NCI-H2227 (cell line): ENCODE measurements at regions not wholly inside any gene's neighbourhood (a gene's known extent, or its start where the extent isn't known, plus 50 kb on each side); places are given as distances from the start of the nearest gene placed in this dataset.
A peak's percentile ranks its signal among the peaks of the same experiment; 100 is the strongest.

Experiments used
- DNase-seq: peaks from one replicate; lab custom pipeline; 2025; ENCODE audit not compliant: unreplicated experiment; lab: John Stamatoyannopoulos, UW

DNA sequence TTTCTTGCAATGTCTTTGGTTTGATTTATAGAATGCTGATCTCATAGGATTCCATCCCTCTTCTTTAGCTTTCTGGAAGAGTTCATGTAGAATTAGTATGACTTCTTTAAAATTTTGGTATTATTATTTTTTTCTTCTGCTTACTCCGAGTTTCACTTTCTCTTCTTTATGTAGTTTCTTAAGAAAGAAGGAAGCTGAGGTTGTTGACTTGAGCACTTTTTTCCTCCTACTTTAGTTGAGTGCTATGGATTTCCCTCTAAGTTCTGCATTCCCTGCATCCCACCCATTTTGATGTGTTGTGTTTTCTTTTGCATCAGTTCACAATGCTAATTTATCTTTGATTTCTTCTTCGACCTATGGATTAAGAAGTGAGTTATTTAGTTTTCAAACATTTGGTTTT is 78.9 kb upstream of the SPRED2 start:
- no peak for DNase-seq

DNA sequence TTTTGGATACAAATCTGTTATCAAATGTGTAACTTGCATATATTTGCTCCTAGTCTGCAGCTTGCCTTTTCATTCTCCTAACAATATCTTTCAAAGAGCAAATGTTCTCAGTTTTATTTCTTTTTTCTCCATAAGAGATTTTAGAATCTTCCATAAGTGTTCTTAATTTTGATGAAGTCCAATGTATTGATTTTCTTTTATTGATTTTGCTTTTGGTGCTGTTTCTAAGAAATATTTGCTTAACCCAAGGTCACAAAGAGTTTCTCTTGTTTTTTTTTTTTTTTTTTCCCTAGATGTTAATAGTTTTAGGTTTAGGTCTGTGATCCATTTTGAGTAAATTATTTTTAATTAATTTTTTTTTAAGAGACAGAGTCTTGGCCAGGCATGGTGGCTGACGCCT is 75.8 kb upstream of the SPRED2 start:
- no peak for DNase-seq

DNA sequence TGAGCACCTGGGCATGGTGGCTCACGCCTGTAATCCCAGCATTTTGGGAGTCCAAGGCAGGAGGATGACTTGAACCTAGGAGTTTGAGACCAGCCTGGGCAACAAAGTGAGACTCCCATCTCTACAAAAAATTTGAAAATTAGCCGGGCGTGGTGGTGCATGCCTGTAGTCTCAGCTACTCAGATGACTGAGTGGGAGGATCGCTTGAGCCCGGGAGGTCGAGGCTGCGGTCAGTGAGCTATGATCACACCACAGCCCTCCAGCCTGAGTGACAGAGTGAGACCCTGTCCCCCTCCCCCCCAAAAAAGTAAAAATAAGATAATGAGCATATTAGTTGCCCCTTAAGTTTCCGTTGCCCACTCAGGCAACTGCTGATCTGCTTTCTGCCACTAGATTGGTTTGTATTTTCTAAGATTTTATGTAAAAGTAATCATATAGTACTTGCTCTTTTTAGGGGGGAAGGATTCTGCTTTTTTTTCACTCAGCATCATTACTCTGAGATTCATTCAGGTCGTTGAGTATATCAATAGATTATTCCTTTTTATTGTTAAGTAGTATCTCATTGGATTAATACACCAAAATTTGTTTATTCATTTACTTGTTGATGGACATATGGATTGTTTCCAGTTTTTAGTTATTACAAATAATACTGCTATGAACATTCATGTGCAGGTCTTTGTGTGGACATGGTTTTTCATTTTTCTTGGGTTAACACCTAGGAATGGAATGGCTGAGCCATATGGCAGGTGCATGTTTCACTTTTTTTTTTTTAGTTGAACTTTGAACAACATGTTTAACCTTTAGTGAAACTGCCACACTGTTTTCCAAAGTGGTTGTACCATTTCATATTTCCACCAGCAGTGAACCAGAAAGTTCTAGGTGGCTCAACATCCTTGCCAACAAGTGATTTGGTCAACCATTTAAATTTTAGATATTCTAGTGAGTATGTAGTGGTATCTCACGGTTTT is 75.0 kb upstream of the SPRED2 start:
- DNase-seq: no peak

DNA sequence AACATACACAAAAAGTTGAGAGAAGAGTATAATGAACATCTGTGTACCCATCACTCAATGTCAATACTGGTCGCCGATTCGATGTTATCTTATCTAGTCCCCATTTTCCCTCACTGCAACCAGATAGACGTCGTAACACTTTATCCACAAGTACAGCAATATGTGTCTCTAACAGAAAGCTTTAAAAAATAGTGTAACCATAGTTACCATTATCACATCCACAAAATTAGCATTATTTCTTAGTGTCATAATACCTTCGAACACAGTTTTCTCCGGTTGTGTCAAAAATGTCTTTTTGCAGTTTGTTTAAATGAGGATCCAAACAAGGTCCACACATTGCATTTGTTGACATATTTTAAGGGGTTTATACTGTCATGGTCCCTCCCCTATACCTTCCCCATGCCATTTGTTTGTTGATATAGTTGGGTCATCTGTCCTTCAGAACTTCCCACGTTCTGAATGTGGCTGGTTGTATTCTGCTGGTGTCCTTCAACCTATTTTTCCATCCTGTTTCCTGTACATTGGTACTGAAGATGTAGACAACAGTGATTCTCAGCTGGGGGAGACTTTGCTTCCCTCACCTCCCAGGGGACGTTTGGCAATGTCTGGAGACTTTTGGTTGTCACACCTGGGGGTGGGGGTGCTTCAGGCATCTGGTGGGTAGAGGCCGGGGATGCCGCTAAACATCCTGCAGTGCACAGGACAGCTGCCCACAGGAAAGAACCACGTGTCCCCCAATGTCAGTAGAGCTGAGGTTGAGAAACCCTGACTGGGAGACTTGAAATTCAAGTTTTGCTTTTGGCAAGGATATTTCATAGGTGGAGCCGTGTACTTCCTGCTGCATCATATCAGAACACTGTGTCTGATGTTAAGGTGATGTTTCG is 72.7 kb upstream of the SPRED2 start:
- no peak for DNase-seq

DNA sequence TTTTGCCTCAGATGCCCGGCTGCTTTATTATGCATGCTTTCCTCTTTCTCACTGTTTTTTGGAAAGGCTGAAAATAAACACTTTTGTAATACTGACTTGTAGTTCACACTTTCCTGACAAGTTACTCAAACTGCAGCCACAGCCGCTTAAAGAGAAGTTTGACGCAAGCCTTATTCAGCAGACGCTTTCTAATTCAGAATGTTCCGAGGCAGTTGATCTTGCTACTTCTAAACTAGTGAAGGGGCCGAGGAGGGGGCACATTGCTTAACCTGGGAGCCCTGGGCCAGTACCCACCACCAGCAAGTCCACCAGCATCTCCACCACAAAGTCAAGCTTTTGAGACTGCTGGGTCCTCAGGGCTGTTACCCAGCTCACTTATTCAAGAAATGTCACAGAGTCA is 71.8 kb upstream of the SPRED2 start:
- no peak for DNase-seq

DNA sequence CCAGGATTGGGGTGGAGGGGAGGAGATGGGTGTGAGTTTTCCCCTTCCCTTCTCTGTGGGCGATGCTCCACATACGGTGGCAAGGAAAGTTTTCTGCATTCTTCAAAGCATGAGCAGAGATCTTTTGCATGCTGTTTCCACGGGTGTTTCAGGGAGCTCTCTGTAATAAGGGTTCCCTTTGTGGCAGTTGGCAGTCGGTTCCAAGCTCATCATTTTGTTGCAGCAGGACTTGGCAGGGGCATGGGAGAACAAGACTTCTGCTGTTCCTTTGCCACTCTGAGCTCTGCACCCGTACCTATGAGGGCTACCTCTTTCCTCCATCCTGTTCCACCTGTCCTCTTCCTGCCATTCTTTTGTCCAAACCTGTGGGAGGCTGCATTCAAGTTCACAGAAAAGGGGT is 71.3 kb upstream of the SPRED2 start:
- no peak for DNase-seq

DNA sequence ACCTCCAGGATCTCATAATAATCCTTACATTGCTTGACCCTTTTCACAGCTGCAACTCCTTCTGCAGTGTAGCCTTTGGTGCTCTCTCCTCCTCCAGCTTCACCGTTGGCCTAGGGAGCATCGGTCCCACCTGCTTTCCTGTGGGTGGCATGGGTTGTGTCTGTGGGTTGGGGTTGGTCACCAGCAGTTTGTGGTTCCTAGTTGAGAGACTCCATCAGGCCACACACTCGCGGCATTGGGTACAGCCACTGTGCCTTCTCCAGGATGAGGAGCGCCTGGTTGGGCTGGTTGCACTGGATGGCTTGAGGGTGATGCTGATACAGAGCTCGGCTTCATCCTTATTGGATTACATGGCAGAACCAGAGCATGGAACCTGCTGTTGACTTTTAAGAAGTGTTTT is 69.4 kb upstream of the SPRED2 start:
- no peak for DNase-seq

DNA sequence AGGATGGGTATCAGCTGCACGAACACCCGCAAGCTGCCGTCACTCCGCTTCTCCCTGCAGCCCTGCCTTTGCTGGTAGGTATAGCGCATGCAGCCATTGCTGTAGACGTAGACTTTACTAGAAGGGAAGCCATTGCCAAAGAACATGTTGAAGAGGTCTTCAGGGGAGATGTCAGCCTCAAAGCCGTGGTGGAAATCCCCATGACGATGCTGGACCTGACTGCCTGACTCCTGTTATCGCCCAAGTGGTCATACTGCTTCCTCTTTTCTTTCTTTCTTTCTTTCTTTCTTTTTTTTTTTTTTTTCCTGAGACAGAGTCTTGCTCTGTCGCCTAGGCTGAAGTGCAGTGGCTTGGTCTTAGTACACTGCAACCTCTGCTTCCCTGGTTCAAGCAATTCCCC is 68.7 kb upstream of the SPRED2 start:
- DNase-seq: no peak

DNA sequence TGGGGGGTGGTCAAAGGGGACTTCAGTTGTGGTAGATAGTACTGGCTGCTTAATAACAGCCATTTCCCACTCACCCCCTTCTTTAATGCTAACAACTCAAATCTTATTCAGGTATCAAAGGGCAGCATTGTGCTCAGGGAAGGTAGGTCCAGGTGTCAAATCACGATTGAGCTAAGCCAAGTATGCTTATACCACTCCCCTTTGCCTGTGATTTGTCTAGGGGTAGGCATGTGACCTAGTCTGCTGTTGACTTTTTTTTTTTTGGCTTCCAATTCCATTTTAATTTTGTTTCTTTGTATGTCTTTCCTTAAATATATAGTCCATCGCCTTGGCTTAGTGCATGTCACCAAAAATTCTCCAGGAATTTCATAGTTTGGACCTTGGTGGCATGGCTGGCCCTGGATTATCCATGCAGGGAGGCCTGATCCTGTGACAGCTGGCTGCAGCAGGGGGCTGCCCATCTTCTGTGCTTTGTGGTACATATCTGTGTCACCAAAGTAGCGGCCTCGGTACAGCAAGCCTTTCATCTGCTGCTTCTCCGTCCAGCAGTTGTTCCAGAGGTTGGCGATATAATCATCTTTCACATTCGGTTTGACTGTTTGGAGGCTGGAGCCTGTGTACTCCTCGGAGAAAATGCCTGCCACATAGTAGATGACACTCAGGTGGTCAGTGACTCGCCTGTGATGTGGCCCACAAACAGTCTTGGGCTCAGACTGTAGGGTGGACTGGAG is 68.1 kb upstream of the SPRED2 start:
- no peak for DNase-seq

DNA sequence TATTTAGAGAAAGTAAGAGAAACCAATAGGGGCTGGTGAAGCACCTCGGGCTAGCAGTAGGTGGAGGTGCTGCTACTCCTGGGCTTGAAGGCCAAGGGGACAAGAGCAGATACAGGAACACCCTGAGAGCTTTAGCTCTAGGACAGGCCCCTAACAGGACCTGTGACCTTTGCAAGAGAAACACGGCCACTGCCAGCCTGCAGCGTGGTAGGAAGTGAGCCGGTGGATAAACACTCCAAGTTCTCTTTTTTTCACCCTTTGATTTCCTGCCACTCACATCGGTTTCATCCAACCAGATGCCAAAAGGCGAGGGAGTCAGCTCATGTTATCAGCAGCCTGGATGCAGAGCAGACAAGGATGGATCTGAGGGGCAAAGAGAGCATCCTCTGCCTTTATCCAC is 66.8 kb upstream of the SPRED2 start:
- no peak for DNase-seq

DNA sequence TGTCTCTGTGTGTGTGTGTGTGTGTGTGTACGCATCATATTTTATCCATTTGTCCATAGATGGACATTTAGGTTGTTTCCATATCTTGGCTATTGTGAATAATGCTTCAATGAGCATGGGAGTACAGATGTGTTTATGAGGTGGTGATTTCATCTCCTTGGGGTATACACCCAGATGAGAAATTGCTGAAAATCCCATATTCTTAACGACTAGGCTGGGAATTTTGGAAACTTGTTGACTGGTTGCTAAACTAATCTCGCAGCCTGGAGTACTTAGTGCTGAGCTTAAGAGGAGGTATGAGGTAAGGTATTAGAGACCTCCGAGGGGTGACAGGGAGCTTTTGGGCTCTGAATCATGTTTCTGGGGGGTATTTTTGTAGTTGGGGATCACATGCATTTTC is 66.0 kb upstream of the SPRED2 start:
- no peak for DNase-seq

DNA sequence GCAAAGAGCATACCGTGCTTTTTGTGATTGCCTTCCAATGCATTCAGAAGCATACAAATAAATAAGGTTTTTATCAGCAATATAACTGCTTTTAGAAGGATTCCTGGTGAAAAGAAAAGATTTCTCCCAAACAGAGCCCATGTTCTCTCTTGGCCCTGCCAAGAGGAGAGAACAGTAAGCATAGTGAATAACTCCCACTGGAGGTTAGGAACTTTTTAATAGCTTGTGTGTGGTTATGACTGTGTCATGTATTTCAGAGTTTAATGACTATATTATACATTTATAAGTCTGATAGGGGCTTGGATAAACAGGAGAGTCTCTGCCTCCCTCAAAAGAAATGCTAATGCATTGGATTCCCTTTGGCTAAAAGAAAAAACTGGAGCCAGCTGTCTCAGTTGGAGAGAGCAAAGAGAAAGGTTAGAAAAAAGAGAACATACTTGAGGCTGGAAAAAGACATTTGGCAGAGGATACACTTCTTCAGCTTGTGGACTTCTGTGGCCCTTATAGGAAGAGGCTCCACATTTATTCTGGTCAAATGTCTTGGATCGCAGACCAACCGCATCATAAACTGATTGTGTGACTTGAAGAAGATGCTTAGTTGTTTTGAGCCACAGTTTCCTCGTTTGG is 63.0 kb upstream of the SPRED2 start:
- DNase-seq: no peak

DNA sequence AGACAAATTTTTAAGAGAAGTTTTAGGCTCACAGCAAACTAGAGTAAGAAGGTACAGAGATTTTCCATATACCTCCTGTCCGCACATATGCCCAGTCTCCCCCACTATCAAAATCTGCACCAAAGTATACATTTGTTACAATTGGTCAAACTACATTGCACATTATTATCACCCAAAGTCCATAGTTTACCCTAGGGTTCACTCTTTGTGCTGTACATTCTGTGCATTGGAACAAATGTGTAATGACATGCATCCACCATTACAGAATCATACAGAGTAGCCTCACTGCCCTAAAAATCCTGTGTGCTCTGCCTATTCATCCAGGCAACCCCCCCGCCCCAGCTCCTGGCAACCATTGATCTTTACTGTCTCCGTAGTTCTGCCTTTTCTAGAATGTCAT is 61.7 kb upstream of the SPRED2 start:
- DNase-seq: no peak

DNA sequence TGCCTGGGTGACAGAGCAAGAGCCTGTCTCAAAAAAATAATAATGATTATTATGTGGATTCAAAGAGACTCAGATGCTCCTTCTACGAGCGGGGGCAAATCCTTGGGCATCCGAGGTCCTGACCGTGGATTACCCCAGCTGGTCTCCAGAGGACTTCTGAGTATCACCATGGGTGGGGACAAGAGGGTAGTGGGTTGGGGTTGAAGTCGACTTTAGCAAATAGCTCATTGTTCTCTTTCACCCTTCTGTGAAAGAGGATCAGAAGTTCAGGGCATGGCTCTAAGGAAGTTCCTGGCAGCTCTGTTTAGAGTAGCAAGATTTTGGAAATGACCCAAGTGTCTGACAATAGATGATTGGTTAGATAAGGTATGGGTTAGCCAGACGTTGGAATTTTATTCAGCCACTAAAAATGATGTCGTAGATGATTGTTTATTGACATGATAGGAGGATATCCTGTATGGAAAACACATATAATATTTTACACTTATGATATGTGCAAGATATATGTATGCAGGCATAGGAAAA is 59.0 kb upstream of the SPRED2 start:
- DNase-seq: no peak

DNA sequence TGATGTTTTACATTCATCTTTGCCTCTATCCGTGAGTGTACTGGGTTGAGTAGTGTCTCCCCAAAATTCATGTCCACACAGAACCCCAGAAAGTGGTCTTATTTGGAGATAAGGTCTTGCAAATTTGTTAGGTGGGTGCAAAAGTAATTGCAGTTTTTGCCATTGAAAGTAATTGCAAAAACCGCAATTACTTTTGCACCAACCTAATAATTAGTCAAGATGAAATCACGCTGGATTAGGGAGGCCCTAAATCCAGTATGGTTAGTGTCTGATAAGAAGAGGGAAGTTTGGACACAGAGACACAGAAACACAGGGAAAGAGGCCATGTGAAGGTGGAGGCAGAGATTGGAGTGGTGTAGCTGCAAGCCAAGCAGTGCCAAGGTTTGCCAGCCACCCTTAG is 57.8 kb upstream of the SPRED2 start:
- DNase-seq: no peak

DNA sequence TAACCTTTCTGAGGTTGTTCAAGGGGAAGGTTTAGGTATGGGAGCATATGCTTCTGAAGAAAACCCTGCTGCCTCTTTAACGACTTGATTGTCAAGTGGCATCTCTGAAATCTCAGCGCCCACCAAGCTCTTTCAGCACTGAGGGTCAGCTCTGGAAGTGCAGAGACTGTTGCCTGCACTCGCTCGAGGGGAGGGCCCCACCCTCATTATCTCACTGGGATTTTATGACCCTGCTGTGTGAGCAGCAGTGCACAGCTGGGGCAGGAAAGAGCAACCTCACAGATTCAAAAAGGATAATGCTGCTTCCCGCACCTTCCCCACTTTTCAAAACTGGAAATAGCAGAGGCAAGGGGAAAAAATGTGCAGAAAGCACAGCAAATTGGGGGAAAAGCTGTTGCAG is 56.9 kb upstream of the SPRED2 start:
- DNase-seq: peak; percentile 43

DNA sequence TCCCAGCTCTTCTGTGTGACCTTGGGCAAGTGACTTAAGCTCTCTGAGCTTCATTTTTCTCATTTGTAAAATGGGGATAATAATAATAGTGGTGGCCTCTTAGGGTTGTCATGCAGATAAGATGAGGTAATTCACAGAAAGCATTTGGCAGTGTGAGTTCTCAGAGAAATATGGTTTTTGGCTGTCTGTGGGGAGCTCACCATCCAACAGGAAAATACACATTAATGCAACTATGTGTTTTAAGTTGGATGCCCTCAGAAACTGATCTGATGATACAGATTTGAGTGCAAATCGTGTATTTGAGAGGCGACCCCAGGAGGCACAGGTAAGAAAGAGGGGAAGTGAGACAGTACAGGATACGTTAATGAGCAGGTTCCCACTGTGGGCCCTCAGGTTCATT is 56.1 kb upstream of the SPRED2 start:
- no peak for DNase-seq

DNA sequence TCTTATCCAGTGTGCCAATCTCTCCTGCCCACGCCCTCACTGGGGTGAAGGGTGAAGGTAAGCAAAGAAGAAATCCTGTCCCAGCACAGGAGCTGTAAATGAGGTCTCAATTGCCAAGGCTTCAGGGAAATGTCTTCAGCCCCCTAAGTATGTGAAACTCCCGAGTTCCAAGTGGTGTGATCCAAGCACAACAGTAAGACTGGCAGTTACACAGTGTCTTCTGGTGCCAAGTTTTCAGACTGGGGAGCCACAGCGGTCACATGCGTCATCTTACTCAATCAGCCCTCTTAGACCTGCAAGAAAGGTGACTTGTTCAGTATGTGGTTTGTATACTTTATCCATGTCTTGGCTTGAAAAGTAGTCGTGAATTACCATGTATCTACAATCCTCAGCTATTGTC is 55.0 kb upstream of the SPRED2 start:
- no peak for DNase-seq

DNA sequence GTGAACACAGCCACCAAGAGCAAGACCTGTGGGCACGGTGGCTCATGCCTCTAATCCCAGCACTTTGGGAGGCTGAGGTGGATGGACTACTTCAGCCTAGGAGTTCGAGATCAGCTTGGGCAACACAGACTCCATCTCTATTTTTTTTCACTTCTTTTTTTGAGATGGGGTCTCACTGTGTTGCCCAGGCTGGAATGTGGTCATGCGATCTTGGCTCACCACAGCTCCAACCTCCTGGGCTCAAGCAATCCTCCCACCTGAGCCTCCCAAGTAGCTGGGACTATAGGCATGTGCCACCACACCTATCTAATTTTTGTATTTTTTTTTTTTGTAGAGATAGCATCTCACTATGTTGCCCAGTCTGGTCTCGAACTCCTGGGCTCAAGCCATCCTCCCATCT is 54.4 kb upstream of the SPRED2 start:
- no peak for DNase-seq

DNA sequence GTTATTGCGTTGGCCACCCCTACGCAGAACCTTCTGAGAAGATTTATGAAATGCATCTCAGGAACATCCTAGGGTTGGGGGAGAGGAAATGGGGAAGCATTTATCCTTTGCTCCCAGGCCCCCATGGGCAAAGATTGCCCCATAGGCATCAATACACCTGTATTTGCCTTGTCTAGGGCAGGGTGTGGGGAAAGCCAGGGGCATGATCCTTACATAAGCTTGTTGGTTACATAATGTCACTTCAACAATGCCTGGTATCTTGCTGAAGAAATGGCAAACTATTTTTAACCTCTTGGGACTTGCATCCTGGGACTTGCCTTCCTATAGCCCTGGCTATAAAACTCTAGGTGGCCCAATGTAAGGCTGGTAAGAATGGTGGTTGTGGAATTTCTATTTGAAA is 53.9 kb upstream of the SPRED2 start:
- DNase-seq: no peak

DNA sequence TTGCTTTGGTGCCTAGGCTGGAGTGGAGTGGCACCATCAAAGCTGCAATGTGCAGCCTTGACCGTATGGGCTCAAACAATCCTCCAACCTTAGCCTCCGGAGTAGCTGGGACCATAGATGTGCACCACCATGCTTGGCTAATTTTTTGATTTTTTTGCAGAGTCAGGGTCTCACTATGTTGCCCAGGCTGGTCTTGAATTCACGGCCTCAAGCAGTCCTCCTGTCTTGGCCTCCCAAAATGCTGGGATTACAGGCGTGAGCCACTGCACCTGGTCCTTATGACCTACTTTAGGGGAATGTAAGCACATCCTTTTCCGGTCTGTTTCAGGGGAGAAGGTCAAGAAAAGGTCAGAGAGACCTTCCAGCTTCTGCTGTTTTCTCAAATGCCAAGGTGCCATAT is 53.4 kb upstream of the SPRED2 start:
- no peak for DNase-seq
